ENCODE measurements at regions not wholly inside any gene's neighbourhood (a gene's known extent, or its start where the extent isn't known, plus 50 kb on each side); places are given as distances from the start of the nearest gene placed in this dataset.
"Not testable (repeated sequence)": the region's sequence is repeated elsewhere in the genome, so short reads cannot be mapped to it uniquely, and the experiment has no call there.

GRCh38 chr20:51183451-51183850 lies 160.5 kb upstream of the KCNG1 start:
- H3K36me3 ChIP-seq (ENCODE audit: control insufficient read depth, low read depth, low read length): no peaks in the 10 kb centered on the region
- H3K27ac ChIP-seq (ENCODE audit: low read length): no peak overlapping the region
- H3K9ac ChIP-seq (ENCODE audit: low read length): no peak overlapping the region
- no peaks in the 10 kb centered on the region for H3K27me3 ChIP-seq (ENCODE audit: control insufficient read depth, insufficient read depth, low read length)
- no peak overlapping the region for H3K4me3 ChIP-seq (ENCODE audit: low read length)
- H3K9me3 ChIP-seq (ENCODE audit: control insufficient read depth, low read depth, low read length): no peaks in the 10 kb centered on the region
- no peaks in the 10 kb centered on the region for H3K4me1 ChIP-seq (ENCODE audit: control insufficient read depth, low read depth, low read length)

GRCh38 chr20:51182571-51182970 lies 159.7 kb upstream of the KCNG1 start:
- H3K27ac ChIP-seq (ENCODE audit: low read length): no peak overlapping the region
- H3K4me1 ChIP-seq (ENCODE audit: control insufficient read depth, low read depth, low read length): no peaks in the 10 kb centered on the region
- no peak overlapping the region for H3K9ac ChIP-seq (ENCODE audit: low read length)
- no peak overlapping the region for H3K4me3 ChIP-seq (ENCODE audit: low read length)
- H3K27me3 ChIP-seq (ENCODE audit: control insufficient read depth, insufficient read depth, low read length): no peaks in the 10 kb centered on the region
- H3K36me3 ChIP-seq (ENCODE audit: control insufficient read depth, low read depth, low read length): no peaks in the 10 kb centered on the region
- H3K9me3 ChIP-seq (ENCODE audit: control insufficient read depth, low read depth, low read length): no peaks in the 10 kb centered on the region

DNA sequence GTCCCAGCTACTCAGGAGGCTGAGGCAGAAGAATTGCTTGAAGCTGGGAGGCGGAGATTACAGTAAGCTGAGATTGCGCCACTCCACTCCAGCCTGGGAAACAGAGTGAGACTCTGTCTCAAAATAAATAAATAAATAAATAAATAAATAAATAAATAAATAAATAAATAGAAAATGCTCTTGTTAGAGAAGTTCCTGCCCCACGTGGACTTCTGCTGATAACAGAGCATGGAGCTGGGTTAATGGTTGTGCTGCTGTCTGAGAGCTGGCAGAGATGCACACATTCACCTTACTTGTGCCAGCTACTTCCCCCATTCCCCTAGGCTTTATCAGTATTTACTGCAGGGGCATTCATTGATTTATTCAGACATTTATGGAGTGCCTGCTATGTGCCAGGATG lies 155.2 kb upstream of the KCNG1 start:
- H3K27me3 ChIP-seq (ENCODE audit: control insufficient read depth, insufficient read depth, low read length): no peaks in the 10 kb centered on the region
- no peak overlapping the region for H3K9ac ChIP-seq (ENCODE audit: low read length)
- H3K4me1 ChIP-seq (ENCODE audit: control insufficient read depth, low read depth, low read length): no peaks in the 10 kb centered on the region
- H3K9me3 ChIP-seq (ENCODE audit: control insufficient read depth, low read depth, low read length): no peaks in the 10 kb centered on the region
- H3K27ac ChIP-seq (ENCODE audit: low read length): no peak overlapping the region
- H3K4me3 ChIP-seq (ENCODE audit: low read length): no peak overlapping the region
- H3K36me3 ChIP-seq (ENCODE audit: control insufficient read depth, low read depth, low read length): no peaks in the 10 kb centered on the region

- Histone ChIP-seq H3K9me3 (ENCODE audit: control insufficient read depth, low read depth, low read length) (no peaks in the 10 kb centered on the region), H3K4me1 (ENCODE audit: control insufficient read depth, low read depth, low read length) (no peaks in the 10 kb centered on the region), H3K9ac (ENCODE audit: low read length) (no peak overlapping the region), H3K27ac (ENCODE audit: low read length) (no peak overlapping the region), H3K27me3 (ENCODE audit: control insufficient read depth, insufficient read depth, low read length) (no peaks in the 10 kb centered on the region), H3K4me3 (ENCODE audit: low read length) (no peak overlapping the region), H3K36me3 (ENCODE audit: control insufficient read depth, low read depth, low read length) (no peaks in the 10 kb centered on the region)
Measured at GRCh38 chr20:51176876-51177275, 154.0 kb upstream of the KCNG1 start.

GRCh38 chr20:51176446-51176845 lies 153.5 kb upstream of the KCNG1 start:
- Histone ChIP-seq H3K4me1 (ENCODE audit: control insufficient read depth, low read depth, low read length) (no peaks in the 10 kb centered on the region), H3K27me3 (ENCODE audit: control insufficient read depth, insufficient read depth, low read length) (no peaks in the 10 kb centered on the region), H3K27ac (ENCODE audit: low read length) (no peak overlapping the region), H3K4me3 (ENCODE audit: low read length) (no peak overlapping the region), H3K9ac (ENCODE audit: low read length) (no peak overlapping the region), H3K36me3 (ENCODE audit: control insufficient read depth, low read depth, low read length) (no peaks in the 10 kb centered on the region), H3K9me3 (ENCODE audit: control insufficient read depth, low read depth, low read length) (no peaks in the 10 kb centered on the region)

DNA sequence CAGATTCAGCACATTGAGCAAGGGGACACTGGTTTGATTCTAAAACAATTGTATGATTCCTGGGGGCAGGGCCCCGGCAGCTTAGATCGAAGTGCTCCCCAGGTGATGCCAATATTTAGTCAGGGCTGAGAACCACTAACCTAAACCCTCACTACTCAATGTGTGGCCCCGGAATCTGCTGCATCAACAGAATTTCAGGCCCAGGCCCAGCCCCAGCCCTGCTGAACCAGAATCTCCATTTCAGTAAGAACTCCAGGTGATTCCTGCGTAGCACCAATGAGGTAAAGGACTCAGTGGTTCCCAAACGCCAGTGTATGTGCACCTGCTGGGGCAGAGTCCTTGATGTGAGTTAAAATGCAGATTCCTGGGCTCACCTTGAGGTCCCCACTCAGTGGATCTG lies 152.8 kb upstream of the KCNG1 start:
- Histone ChIP-seq H3K9ac (ENCODE audit: low read length) (no peak overlapping the region), H3K9me3 (ENCODE audit: control insufficient read depth, low read depth, low read length) (no peaks in the 10 kb centered on the region), H3K4me1 (ENCODE audit: control insufficient read depth, low read depth, low read length) (no peaks in the 10 kb centered on the region), H3K4me3 (ENCODE audit: low read length) (no peak overlapping the region), H3K27me3 (ENCODE audit: control insufficient read depth, insufficient read depth, low read length) (no peaks in the 10 kb centered on the region), H3K36me3 (ENCODE audit: control insufficient read depth, low read depth, low read length) (no peaks in the 10 kb centered on the region), H3K27ac (ENCODE audit: low read length) (no peak overlapping the region)

- no peak overlapping the region for H3K27ac ChIP-seq (ENCODE audit: low read length)
- no peak overlapping the region for H3K9ac ChIP-seq (ENCODE audit: low read length)
- H3K9me3 ChIP-seq (ENCODE audit: control insufficient read depth, low read depth, low read length): no peaks in the 10 kb centered on the region
- H3K4me3 ChIP-seq (ENCODE audit: low read length): no peak overlapping the region
- no peaks in the 10 kb centered on the region for H3K36me3 ChIP-seq (ENCODE audit: control insufficient read depth, low read depth, low read length)
- H3K4me1 ChIP-seq (ENCODE audit: control insufficient read depth, low read depth, low read length): no peaks in the 10 kb centered on the region
- H3K27me3 ChIP-seq (ENCODE audit: control insufficient read depth, insufficient read depth, low read length): no peaks in the 10 kb centered on the region
Measured at GRCh38 chr20:51175156-51175555, 152.2 kb upstream of the KCNG1 start.

- Histone ChIP-seq H3K27ac (ENCODE audit: low read length) (no peak overlapping the region), H3K4me3 (ENCODE audit: low read length) (no peak overlapping the region), H3K36me3 (ENCODE audit: control insufficient read depth, low read depth, low read length) (no peaks in the 10 kb centered on the region), H3K4me1 (ENCODE audit: control insufficient read depth, low read depth, low read length) (no peaks in the 10 kb centered on the region), H3K9me3 (ENCODE audit: control insufficient read depth, low read depth, low read length) (no peaks in the 10 kb centered on the region), H3K9ac (ENCODE audit: low read length) (no peak overlapping the region), H3K27me3 (ENCODE audit: control insufficient read depth, insufficient read depth, low read length) (no peaks in the 10 kb centered on the region)
Measured at GRCh38 chr20:51174536-51174935, 151.6 kb upstream of the KCNG1 start.

DNA sequence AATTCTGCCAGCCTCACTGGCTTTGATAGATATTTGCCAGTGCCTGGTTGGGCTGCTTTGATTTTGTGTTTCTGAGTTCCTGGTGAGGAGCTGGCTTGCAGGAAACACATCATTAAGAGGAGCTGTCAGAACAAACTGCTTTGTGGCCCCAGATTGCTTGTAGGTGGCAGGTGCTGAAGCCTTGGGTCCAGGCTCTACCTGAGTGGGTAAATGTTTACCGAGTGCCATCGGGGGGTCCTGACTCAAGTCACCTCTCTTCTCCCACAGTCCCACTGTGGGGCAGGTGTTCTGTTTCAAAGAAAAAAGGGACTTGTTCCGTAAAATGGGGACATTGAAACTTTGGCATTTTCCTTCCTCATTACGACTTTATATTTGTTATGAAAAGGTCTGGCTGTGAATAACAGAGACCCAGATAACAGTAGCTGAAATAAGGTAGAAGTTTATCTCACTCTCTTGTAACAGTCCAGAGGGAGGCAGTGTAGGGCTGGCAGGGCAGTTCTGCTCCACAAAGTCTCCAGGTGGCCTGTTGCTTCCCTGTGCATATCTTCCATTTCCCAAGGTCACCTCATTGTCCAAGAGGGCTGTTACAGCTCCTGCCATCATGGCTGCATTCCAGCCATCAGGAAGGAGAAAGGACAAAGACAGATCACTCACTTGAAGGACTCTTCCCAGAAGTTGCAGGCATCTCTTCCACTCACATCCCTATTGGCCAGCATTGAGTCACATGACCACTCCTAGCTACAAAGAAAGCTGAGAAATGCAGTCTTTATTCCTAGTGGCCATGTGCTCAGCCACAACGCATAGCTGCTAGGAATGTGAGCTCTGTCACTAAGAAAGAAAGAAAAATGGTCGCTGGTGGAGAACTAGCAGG lies 149.9 kb upstream of the KCNG1 start:
- H3K9ac ChIP-seq (ENCODE audit: low read length): no peak overlapping the region
- H3K36me3 ChIP-seq (ENCODE audit: control insufficient read depth, low read depth, low read length): no peaks in the 10 kb centered on the region
- H3K4me3 ChIP-seq (ENCODE audit: low read length): no peak overlapping the region
- H3K27ac ChIP-seq (ENCODE audit: low read length): no peak overlapping the region
- no peaks in the 10 kb centered on the region for H3K4me1 ChIP-seq (ENCODE audit: control insufficient read depth, low read depth, low read length)
- H3K9me3 ChIP-seq (ENCODE audit: control insufficient read depth, low read depth, low read length): no peaks in the 10 kb centered on the region
- no peaks in the 10 kb centered on the region for H3K27me3 ChIP-seq (ENCODE audit: control insufficient read depth, insufficient read depth, low read length)

- no peaks in the 10 kb centered on the region for H3K36me3 ChIP-seq (ENCODE audit: control insufficient read depth, low read depth, low read length)
- no peak overlapping the region for H3K9ac ChIP-seq (ENCODE audit: low read length)
Measured at GRCh38 chr20:51171141-51171540, 148.2 kb upstream of the KCNG1 start.

DNA sequence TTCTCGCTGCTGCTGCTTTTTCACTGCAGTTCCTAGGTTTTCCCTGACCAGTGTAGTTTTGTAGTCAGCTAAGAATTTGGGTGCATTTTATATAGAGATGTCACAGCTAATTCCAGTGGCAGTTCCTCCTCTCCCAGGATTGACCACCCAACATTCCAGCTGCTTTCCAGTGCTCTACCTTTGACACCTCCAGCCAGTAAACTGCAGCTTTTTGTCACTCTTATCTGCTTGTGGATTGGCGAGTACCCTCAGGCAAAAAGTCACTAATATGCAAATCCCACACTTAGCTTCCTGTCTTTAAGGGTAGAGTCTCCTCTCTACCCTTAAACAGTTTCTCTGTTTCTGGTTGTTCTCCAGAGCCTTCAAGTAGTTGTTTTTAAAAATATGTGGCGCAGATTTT lies 146.9 kb upstream of the KCNG1 start:
- Histone ChIP-seq H3K9ac (ENCODE audit: low read length) (no peak overlapping the region), H3K9me3 (ENCODE audit: control insufficient read depth, low read depth, low read length) (no peaks in the 10 kb centered on the region), H3K27ac (ENCODE audit: low read length) (no peak overlapping the region), H3K27me3 (ENCODE audit: control insufficient read depth, insufficient read depth, low read length) (no peaks in the 10 kb centered on the region), H3K4me1 (ENCODE audit: control insufficient read depth, low read depth, low read length) (no peaks in the 10 kb centered on the region), H3K4me3 (ENCODE audit: low read length) (no peak overlapping the region), H3K36me3 (ENCODE audit: control insufficient read depth, low read depth, low read length) (no peaks in the 10 kb centered on the region)

More at GRCh38 chr20:51171141-51171540, 148.2 kb upstream of the KCNG1 start:
- H3K9me3 ChIP-seq (ENCODE audit: control insufficient read depth, low read depth, low read length): no peaks in the 10 kb centered on the region
- H3K4me3 ChIP-seq (ENCODE audit: low read length): no peak overlapping the region
- no peak overlapping the region for H3K27ac ChIP-seq (ENCODE audit: low read length)
- H3K27me3 ChIP-seq (ENCODE audit: control insufficient read depth, insufficient read depth, low read length): no peaks in the 10 kb centered on the region
- no peaks in the 10 kb centered on the region for H3K4me1 ChIP-seq (ENCODE audit: control insufficient read depth, low read depth, low read length)

GRCh38 chr20:51167911-51168310 lies 145.0 kb upstream of the KCNG1 start:
- H3K4me3 ChIP-seq (ENCODE audit: low read length); H3K9me3 ChIP-seq (ENCODE audit: control insufficient read depth, low read depth, low read length); H3K36me3 ChIP-seq (ENCODE audit: control insufficient read depth, low read depth, low read length); H3K4me1 ChIP-seq (ENCODE audit: control insufficient read depth, low read depth, low read length); H3K27ac ChIP-seq (ENCODE audit: low read length); H3K27me3 ChIP-seq (ENCODE audit: control insufficient read depth, insufficient read depth, low read length); H3K9ac ChIP-seq (ENCODE audit: low read length): not testable (repeated sequence)
